ENCODE measurements at regions not wholly inside any gene's neighbourhood (a gene's known extent, or its start where the extent isn't known, plus 50 kb on each side); places are given as distances from the start of the nearest gene placed in this dataset.

DNA sequence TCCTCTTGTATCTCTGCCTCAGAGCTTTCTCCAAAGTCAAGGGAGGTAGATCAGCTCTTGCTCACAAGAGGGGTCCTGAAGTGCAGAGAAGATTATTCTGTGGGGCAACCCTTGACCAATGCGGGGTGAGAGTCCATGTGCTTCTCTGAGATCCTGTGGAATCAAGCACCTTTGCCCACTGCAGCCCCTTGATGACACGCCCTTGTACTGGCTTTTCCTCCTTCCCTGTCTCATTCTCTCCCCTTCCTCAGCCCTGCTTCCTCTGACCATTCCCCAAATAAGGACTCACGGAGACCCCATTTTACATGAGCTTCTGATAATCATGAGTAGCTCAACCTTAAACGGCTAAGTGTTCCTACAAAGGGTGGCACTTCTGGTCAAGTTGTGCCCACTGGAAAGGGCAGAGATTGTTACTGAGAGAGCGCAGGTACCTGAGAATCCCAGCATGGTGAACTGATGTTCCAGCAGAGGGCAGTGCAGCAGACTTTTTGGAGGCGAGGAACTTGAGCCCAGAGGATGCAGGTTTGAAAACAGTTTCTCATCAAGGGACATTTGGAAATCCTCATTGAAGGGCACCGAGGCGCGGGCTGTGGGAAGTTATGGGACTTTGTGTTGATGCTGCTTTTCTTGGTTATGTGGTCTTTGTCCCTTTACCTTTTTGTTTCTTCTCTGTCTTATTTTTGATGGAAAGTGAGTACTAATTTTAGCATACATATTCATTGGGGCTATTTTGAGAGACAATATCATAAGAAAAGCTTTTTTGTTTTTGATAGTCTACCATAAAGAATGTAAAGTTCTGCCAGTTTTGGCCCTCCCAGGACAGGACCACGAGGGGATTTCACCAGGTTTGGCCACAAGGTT is 201.3 kb downstream of the RBM46 start:
- TF ChIP-seq GATA2 (IDR thresholded peaks at IDR 0.05; ENCODE audit: low read depth, low read length) (no peak), GATA3 (IDR thresholded peaks at IDR 0.05; ENCODE audit: low read depth, low read length) (no peak)

Measured in SH-SY5Y (cell line).